ENCODE measurements at regions not wholly inside any gene's neighbourhood (a gene's known extent, or its start where the extent isn't known, plus 50 kb on each side); places are given as distances from the start of the nearest gene placed in this dataset.

DNA sequence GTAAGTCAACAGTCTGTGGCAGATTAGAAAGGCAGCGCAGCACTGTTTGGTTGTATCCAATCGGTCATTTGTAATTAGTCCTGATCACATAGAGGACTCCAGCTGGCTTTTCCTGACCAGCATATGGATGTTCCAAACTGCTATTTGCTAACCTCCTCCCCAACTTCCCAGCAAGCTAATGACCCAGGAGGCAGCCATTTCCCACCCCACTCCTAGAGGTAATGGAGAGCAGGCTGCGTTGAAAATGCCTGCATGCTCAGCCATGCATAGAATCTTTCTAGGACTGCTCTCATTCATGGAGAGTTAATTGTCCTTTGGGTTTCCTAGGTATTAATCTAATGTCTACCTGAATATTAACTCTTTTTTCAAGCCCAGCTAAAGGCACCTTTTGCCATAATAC lies 850.6 kb upstream of the WWC1 start:
- no peak overlapping the region for H3K4me2 ChIP-seq (replicated peaks; ENCODE audit: extremely low read depth, low read length, poor library complexity, severe bottlenecking)
- no peaks in the 10 kb centered on the region for H3K27me3 Mint-ChIP-seq (ENCODE audit: low read depth in 3 of 3)
- intact Hi-C loops (cut with micrococcal nuclease) = no loop called here

DNA sequence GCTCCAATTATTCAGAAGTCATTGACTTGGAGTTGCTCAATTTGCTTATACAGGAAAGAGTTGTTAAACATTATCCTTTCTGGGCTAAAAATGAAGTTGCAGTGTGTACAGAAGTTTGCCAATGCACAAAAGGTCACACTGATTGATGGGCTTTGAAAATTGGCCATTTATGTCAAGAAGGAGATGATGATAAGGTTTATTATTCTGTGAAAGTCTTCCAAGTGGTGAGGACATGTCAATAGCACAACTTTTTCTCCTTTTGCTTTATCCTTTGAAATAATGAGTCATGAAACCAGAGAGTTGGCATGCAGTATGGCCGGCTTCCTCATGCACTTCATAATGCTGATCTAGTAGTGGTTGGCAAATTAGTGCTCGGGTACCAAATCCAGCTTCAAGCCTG lies 848.5 kb upstream of the WWC1 start:
- H3K4me3 Mint-ChIP-seq = no peak overlapping the region
- H3K27me3 Mint-ChIP-seq (ENCODE audit: low read depth in 3 of 3) = no peaks in the 10 kb centered on the region
- H3K4me1 Mint-ChIP-seq = no peaks in the 10 kb centered on the region
- Histone ChIP-seq H3K27me3 (ENCODE audit: control insufficient read depth in 2 of 2, insufficient read depth in 2 of 2, low read length in 2 of 2) (no peaks in the 10 kb centered on the region), H3K36me3 (replicated peaks in 1 of 2; ENCODE audit: control insufficient read depth in 1 of 2, insufficient read depth in 2 of 2, low read length in 2 of 2) (no peaks in the 10 kb centered on the region), H3K79me2 (ENCODE audit: insufficient read depth, low read length) (no peaks in the 10 kb centered on the region), H3K4me2 (replicated peaks; ENCODE audit: extremely low read depth, low read length, poor library complexity, severe bottlenecking) (no peak overlapping the region), H3K27ac (ENCODE audit: low read depth in 1 of 2, low read length in 2 of 2) (no peak overlapping the region), H4K20me1 (ENCODE audit: insufficient read depth, low read length) (no peaks in the 10 kb centered on the region), H2AFZ (ENCODE audit: insufficient read depth, low read depth, low read length, poor library complexity, severe bottlenecking) (no peak overlapping the region), H3K4me3 (replicated peaks in 1 of 3; ENCODE audit: low read depth in 2 of 3, low read length in 3 of 3) (no peak overlapping the region), H3K9ac (ENCODE audit: insufficient read depth, low read length, poor library complexity, severe bottlenecking) (no peak overlapping the region), H3K4me1 (ENCODE audit: control insufficient read depth in 1 of 2, insufficient read depth in 2 of 2, low read length in 2 of 2) (no peaks in the 10 kb centered on the region), H3K9me3 (replicated peaks in 1 of 2; ENCODE audit: control insufficient read depth in 1 of 2, insufficient read depth in 1 of 2, low read length in 2 of 2) (peaks cover 4 to 6% of the 10 kb centered on the region in 2 donors)
- TF ChIP-seq, protein P1, sequence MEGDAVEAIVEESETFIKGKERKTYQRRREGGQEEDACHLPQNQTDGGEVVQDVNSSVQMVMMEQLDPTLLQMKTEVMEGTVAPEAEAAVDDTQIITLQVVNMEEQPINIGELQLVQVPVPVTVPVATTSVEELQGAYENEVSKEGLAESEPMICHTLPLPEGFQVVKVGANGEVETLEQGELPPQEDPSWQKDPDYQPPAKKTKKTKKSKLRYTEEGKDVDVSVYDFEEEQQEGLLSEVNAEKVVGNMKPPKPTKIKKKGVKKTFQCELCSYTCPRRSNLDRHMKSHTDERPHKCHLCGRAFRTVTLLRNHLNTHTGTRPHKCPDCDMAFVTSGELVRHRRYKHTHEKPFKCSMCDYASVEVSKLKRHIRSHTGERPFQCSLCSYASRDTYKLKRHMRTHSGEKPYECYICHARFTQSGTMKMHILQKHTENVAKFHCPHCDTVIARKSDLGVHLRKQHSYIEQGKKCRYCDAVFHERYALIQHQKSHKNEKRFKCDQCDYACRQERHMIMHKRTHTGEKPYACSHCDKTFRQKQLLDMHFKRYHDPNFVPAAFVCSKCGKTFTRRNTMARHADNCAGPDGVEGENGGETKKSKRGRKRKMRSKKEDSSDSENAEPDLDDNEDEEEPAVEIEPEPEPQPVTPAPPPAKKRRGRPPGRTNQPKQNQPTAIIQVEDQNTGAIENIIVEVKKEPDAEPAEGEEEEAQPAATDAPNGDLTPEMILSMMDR (IDR thresholded peaks at IDR 0.05) = no peak
- WGBS (ENCODE audit: insufficient coverage) = no CpG with 5 or more reads among the region's 2 CpGs
- H3K9me3 Mint-ChIP-seq = peaks cover 0 to 10% (median 4%) of the 10 kb centered on the region in 7 donors
- intact Hi-C loops (cut with micrococcal nuclease) = no loop called here
- no peak for DNase-seq
- no peak overlapping the region for H3K27ac Mint-ChIP-seq
- H3K36me3 Mint-ChIP-seq = no peaks in the 10 kb centered on the region

More for the DNA sequence above, 850.6 kb upstream of the WWC1 start:
- TF ChIP-seq, protein P1 (IDR thresholded peaks at IDR 0.05) = no peak
- Histone ChIP-seq H3K27ac (ENCODE audit: low read depth in 1 of 2, low read length in 2 of 2) (no peak overlapping the region), H3K9me3 (replicated peaks in 1 of 2; ENCODE audit: control insufficient read depth in 1 of 2, insufficient read depth in 1 of 2, low read length in 2 of 2) (peaks cover 14 to 23% of the 10 kb centered on the region in 2 donors), H3K4me3 (replicated peaks in 1 of 3; ENCODE audit: low read depth in 2 of 3, low read length in 3 of 3) (no peak overlapping the region), H3K27me3 (ENCODE audit: control insufficient read depth in 2 of 2, insufficient read depth in 2 of 2, low read length in 2 of 2) (no peaks in the 10 kb centered on the region), H3K4me1 (ENCODE audit: control insufficient read depth in 1 of 2, insufficient read depth in 2 of 2, low read length in 2 of 2) (no peaks in the 10 kb centered on the region), H2AFZ (ENCODE audit: insufficient read depth, low read depth, low read length, poor library complexity, severe bottlenecking) (no peak overlapping the region), H3K36me3 (replicated peaks in 1 of 2; ENCODE audit: control insufficient read depth in 1 of 2, insufficient read depth in 2 of 2, low read length in 2 of 2) (no peaks in the 10 kb centered on the region), H3K79me2 (ENCODE audit: insufficient read depth, low read length) (no peaks in the 10 kb centered on the region), H4K20me1 (ENCODE audit: insufficient read depth, low read length) (no peaks in the 10 kb centered on the region), H3K9ac (ENCODE audit: insufficient read depth, low read length, poor library complexity, severe bottlenecking) (no peak overlapping the region)
- DNase-seq = no peak
- Mint-ChIP-seq H3K36me3 (no peaks in the 10 kb centered on the region), H3K4me1 (no peaks in the 10 kb centered on the region), H3K9me3 (peaks cover 2 to 17% (median 5%) of the 10 kb centered on the region in 7 donors), H3K4me3 (no peak overlapping the region), H3K27ac (no peak overlapping the region)
- 42% methylated on average over 2 of the region's 3 CpGs for WGBS (ENCODE audit: insufficient coverage)

Measured in CD14-positive monocyte (primary cell).